ENCODE measurements at regions not wholly inside any gene's neighbourhood (a gene's known extent, or its start where the extent isn't known, plus 50 kb on each side); places are given as distances from the start of the nearest gene placed in this dataset.

DNA sequence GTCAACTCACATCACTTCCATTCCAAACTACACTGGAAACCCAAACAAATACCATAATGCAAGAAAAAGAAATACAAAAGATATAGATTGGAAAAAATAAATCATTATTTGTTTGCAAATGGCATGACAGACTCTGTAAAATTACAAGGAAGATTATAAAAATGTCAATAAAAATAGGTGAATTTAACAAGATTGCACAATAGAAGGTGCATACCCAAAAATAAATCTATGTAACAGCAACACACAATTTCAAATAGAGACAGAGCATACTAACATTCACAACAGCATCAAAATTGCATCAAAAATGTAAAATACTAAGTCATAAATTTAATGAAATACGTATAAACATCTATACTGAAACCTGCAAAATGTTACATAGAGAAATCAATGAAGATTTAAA, 1140.0 kb upstream of the GJE1 start:
- Histone ChIP-seq H3K79me2 (ENCODE audit: insufficient read depth, low read length) (no peaks in the 10 kb centered on the region), H3K36me3 (ENCODE audit: insufficient read depth, low read length) (no peaks in the 10 kb centered on the region), H4K20me1 (ENCODE audit: insufficient read depth, low read length) (no peaks in the 10 kb centered on the region), H3K4me3 (ENCODE audit: insufficient read depth, low read length) (no peak overlapping the region), H3K27ac (ENCODE audit: low read depth, low read length) (no peak overlapping the region), H3K4me2 (ENCODE audit: insufficient read depth, low read length) (no peak overlapping the region), H3K9me3 (ENCODE audit: low read depth, low read length) (no peaks in the 10 kb centered on the region), H3K27me3 (ENCODE audit: insufficient read depth, low read length) (no peaks in the 10 kb centered on the region), H2AFZ (ENCODE audit: low read length) (no peak overlapping the region), H3K4me1 (ENCODE audit: insufficient read depth, low read length) (no peaks in the 10 kb centered on the region)
- no peak for TF ChIP-seq CTCF (IDR thresholded peaks at IDR 0.05; ENCODE audit: extremely low read depth, low read depth, low read length)
- DNase-seq (ENCODE audit: insufficient read length, low spot score, missing footprints) = no peak

DNA sequence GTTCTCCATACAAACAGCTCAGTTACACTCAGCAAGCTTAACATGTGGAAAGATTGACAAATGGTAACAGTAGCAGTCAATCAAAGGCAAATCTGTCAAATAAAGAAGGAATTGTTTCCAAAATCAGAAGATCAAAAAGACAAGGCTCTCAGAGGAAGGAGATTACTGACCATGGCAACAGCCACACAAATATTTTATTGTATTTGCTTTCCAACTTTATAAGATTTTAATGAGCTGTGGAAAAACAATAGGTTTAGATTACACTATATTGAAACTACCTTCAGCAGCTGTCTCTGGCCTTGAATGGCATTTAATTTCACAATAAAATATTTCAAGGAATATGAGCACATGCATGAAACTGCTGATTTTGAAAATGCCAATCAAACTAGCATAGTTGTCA, 1143.9 kb upstream of the GJE1 start:
- H3K9me3 ChIP-seq (ENCODE audit: low read depth, low read length) = no peaks in the 10 kb centered on the region
- no peak overlapping the region for H3K4me2 ChIP-seq (ENCODE audit: insufficient read depth, low read length)
- no peak overlapping the region for H3K4me3 ChIP-seq (ENCODE audit: insufficient read depth, low read length)
- H3K79me2 ChIP-seq (ENCODE audit: insufficient read depth, low read length) = no peaks in the 10 kb centered on the region
- H3K27me3 ChIP-seq (ENCODE audit: insufficient read depth, low read length) = no peaks in the 10 kb centered on the region
- H4K20me1 ChIP-seq (ENCODE audit: insufficient read depth, low read length) = no peaks in the 10 kb centered on the region
- H3K27ac ChIP-seq (ENCODE audit: low read depth, low read length) = no peak overlapping the region
- H3K4me1 ChIP-seq (ENCODE audit: insufficient read depth, low read length) = no peaks in the 10 kb centered on the region
- no peak for TF ChIP-seq CTCF (IDR thresholded peaks at IDR 0.05; ENCODE audit: extremely low read depth, low read depth, low read length)
- H3K36me3 ChIP-seq (ENCODE audit: insufficient read depth, low read length) = no peaks in the 10 kb centered on the region
- H2AFZ ChIP-seq (ENCODE audit: low read length) = peak overlapping the region; percentile 52
- no peak for DNase-seq (ENCODE audit: insufficient read length, low spot score, missing footprints)

- H3K36me3 ChIP-seq (ENCODE audit: insufficient read depth, low read length) = no peaks in the 10 kb centered on the region
- H4K20me1 ChIP-seq (ENCODE audit: insufficient read depth, low read length) = no peaks in the 10 kb centered on the region
- H3K9me3 ChIP-seq (ENCODE audit: low read depth, low read length) = no peaks in the 10 kb centered on the region
- H3K27ac ChIP-seq (ENCODE audit: low read depth, low read length) = no peak overlapping the region
- H3K27me3 ChIP-seq (ENCODE audit: insufficient read depth, low read length) = no peaks in the 10 kb centered on the region
- no peak overlapping the region for H3K4me3 ChIP-seq (ENCODE audit: insufficient read depth, low read length)
- no peaks in the 10 kb centered on the region for H3K79me2 ChIP-seq (ENCODE audit: insufficient read depth, low read length)
- TF ChIP-seq CTCF (IDR thresholded peaks at IDR 0.05; ENCODE audit: extremely low read depth, low read depth, low read length) = no peak
- no peaks in the 10 kb centered on the region for H3K4me1 ChIP-seq (ENCODE audit: insufficient read depth, low read length)
- H2AFZ ChIP-seq (ENCODE audit: low read length) = peak overlapping the region; percentile 13
- no peak for DNase-seq (ENCODE audit: insufficient read length, low spot score, missing footprints)
- H3K4me2 ChIP-seq (ENCODE audit: insufficient read depth, low read length) = no peak overlapping the region
Observed at GRCh38 chr6:140987364-140988155, 1145.2 kb upstream of the GJE1 start.

DNA sequence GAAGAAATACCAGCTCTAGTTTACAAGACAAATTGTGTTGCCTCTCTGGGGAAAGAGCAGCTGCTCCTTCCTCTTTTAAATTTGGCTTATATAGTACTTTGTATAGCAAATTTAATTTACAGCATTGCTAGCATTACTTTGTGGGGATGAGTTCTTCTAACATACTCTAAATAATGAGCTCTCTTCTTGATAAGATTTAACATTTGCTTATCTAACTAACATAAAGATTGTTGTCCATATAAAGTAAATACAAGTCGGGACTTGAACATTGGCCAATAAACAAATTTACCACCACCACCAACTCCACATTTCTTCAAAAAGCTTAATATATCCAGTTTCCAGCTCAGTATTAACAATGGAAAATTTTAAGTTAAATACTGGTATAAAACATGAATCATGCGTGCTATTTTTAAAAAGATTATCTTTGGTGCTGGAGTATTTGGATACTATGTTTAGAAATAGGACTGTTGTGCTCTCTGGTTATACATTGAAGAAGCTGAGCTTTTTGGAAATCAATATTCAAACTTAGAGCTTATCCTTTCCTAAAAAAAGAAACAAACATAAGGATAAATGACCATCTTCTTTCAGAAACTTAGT, 1146.9 kb upstream of the GJE1 start:
- no peak for TF ChIP-seq CTCF (IDR thresholded peaks at IDR 0.05; ENCODE audit: extremely low read depth, low read depth, low read length)
- H3K27ac ChIP-seq (ENCODE audit: low read depth, low read length) = no peak overlapping the region
- no peaks in the 10 kb centered on the region for H3K79me2 ChIP-seq (ENCODE audit: insufficient read depth, low read length)
- no peaks in the 10 kb centered on the region for H3K36me3 ChIP-seq (ENCODE audit: insufficient read depth, low read length)
- peak overlapping the region; percentile 2 for H2AFZ ChIP-seq (ENCODE audit: low read length)
- no peaks in the 10 kb centered on the region for H4K20me1 ChIP-seq (ENCODE audit: insufficient read depth, low read length)
- H3K4me2 ChIP-seq (ENCODE audit: insufficient read depth, low read length) = no peak overlapping the region
- H3K27me3 ChIP-seq (ENCODE audit: insufficient read depth, low read length) = no peaks in the 10 kb centered on the region
- H3K4me3 ChIP-seq (ENCODE audit: insufficient read depth, low read length) = no peak overlapping the region
- DNase-seq (ENCODE audit: insufficient read length, low spot score, missing footprints) = no peak
- H3K4me1 ChIP-seq (ENCODE audit: insufficient read depth, low read length) = peaks cover under 1% of the 10 kb centered on the region
- no peaks in the 10 kb centered on the region for H3K9me3 ChIP-seq (ENCODE audit: low read depth, low read length)
